Left lung (tissue), 4 donors: ENCODE measurements at regions not wholly inside any gene's neighbourhood (a gene's known extent, or its start where the extent isn't known, plus 50 kb on each side); places are given as distances from the start of the nearest gene placed in this dataset.

Source experiments
- ATAC-seq: fragments of 200-7000 bp; cut with Tn5 transposase; one replicate; pipeline ENCODE4 v1.9.1; 2020; ENCODE audit warnings: moderate library complexity
- DNase-seq, 4 donors: peaks; one replicate each; pipeline ENCODE4 v3.0.0-alpha.2; 2013 to 2020
- H3K27ac ChIP-seq, 2 donors: fragments of 200-600 bp; sonication (generic) in 1 of 2; one replicate each; pipeline versions ENCODE4 v1.5.0 to v1.8.0; 2020 to 2021
- H3K27me3 ChIP-seq, 2 donors: fragments of 200-600 bp; sonication (generic) in 1 of 2; one replicate each; pipeline versions ENCODE4 v1.5.0 to v1.8.0; 2020 to 2021
- H3K36me3 ChIP-seq, 2 donors: fragments of 200-600 bp; sonication (generic) in 1 of 2; one replicate each; pipeline versions ENCODE4 v1.5.0 to v1.8.0; 2020 to 2021
- H3K4me1 ChIP-seq, 2 donors: fragments of 200-600 bp; one replicate each; pipeline ENCODE4 v1.8.0; 2021
- H3K4me3 ChIP-seq, 2 donors: fragments of 200-600 bp; sonication (generic) in 1 of 2; one replicate each; pipeline versions ENCODE4 v1.5.0 to v1.8.0; 2020 to 2021; ENCODE audit warnings: mild to moderate bottlenecking in 1 of 2
- H3K9me3 ChIP-seq, 2 donors: fragments of 200-600 bp; sonication (generic) in 1 of 2; one replicate each; pipeline versions ENCODE4 v1.5.0 to v1.8.0; 2020 to 2021
- CTCF ChIP-seq, 2 donors: fragments of 200-600 bp; sonication (generic) in 1 of 2; IDR thresholded peaks; one replicate each; pipeline versions ENCODE4 v1.5.0 to v1.8.0; 2021; ENCODE audit warnings: antibody characterized with exemption in 2 of 2
- intact Hi-C, 2 donors: fragments of 100-400 bp; cut with DNase I; formaldehyde crosslinking; loops; one replicate each; pipeline versions ENCODE4 v1.11.2 to v1.14.2; 2022
- donor health status: DM: no; HTN: yes; CAD: no.
- donor health status: DM: no; HTN: no; CAD: no.

- Histone ChIP-seq H3K27ac (no peak overlapping the region), H3K4me3 (no peak overlapping the region), H3K27me3 (no peaks in the 10 kb centered on the region), H3K4me1 (no peaks in the 10 kb centered on the region), H3K36me3 (no peaks in the 10 kb centered on the region), H3K9me3 (peaks cover 0 to 5% of the 10 kb centered on the region in 2 donors)
- ATAC-seq (no peak), DNase-seq (no peak)
- intact Hi-C loops: no loop called here
- TF ChIP-seq CTCF (IDR thresholded peaks at IDR 0.05): no peak
Observed at GRCh38 chr16:13793841-13794409, 126.0 kb upstream of the ERCC4 start.

- Histone ChIP-seq H3K27ac (no peak overlapping the region), H3K9me3 (peaks cover 0 to under 1% of the 10 kb centered on the region in 2 donors), H3K27me3 (no peaks in the 10 kb centered on the region), H3K4me3 (no peak overlapping the region), H3K36me3 (no peaks in the 10 kb centered on the region), H3K4me1 (no peaks in the 10 kb centered on the region)
- ATAC-seq: no peak
- intact Hi-C loops: no loop called here
- DNase-seq: no peak
- TF ChIP-seq CTCF (IDR thresholded peaks at IDR 0.05): no peak
Observed at GRCh38 chr16:13795131-13795530, 124.8 kb upstream of the ERCC4 start.

- Histone ChIP-seq H3K27me3 (no peaks in the 10 kb centered on the region), H3K4me1 (no peaks in the 10 kb centered on the region), H3K4me3 (no peak overlapping the region), H3K36me3 (no peaks in the 10 kb centered on the region), H3K27ac (no peak overlapping the region), H3K9me3 (no peaks in the 10 kb centered on the region)
- TF ChIP-seq CTCF (IDR thresholded peaks at IDR 0.05): no peak
- no peak for DNase-seq
- ATAC-seq: no peak
- intact Hi-C loops: no loop called here
Observed at GRCh38 chr16:13797718-13798117, 122.2 kb upstream of the ERCC4 start.

GRCh38 chr16:13798211-13798610 is 121.7 kb upstream of the ERCC4 start:
- Histone ChIP-seq H3K27ac (no peak overlapping the region), H3K36me3 (no peaks in the 10 kb centered on the region), H3K27me3 (no peaks in the 10 kb centered on the region), H3K4me1 (no peaks in the 10 kb centered on the region), H3K9me3 (no peaks in the 10 kb centered on the region), H3K4me3 (no peak overlapping the region)
- ATAC-seq: no peak
- no peak for TF ChIP-seq CTCF (IDR thresholded peaks at IDR 0.05)
- intact Hi-C loops: no loop called here
- DNase-seq: no peak

DNA sequence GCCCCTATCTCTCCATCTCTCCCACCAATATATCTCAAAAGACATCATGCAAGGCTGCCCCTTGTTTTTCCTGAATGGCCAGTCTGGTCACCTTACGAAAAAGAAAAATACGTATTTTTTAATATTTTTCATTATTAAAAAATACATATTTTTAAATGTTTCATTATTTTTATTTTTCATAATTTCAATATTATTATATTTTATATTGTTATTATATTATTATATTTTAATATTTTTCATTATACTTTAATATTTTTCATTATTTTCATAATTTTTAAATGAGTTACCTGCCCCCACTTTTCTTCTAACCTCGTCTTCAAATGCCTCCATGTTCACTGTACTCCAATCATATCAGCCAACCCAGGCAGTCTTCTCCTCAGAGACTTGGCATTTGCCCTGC is 116.0 kb upstream of the ERCC4 start:
- ATAC-seq (no peak), DNase-seq (no peak)
- Histone ChIP-seq H3K4me1 (no peaks in the 10 kb centered on the region), H3K27me3 (no peaks in the 10 kb centered on the region), H3K9me3 (no peaks in the 10 kb centered on the region), H3K36me3 (no peaks in the 10 kb centered on the region), H3K4me3 (no peak overlapping the region), H3K27ac (no peak overlapping the region)
- no peak for TF ChIP-seq CTCF (IDR thresholded peaks at IDR 0.05)
- intact Hi-C loops: no loop called here
